Parathyroid adenoma (tissue), 2 donors: ENCODE measurements at regions not wholly inside any gene's neighbourhood (a gene's known extent, or its start where the extent isn't known, plus 50 kb on each side); places are given as distances from the start of the nearest gene placed in this dataset.

ENCODE experiments used
- H2AFZ ChIP-seq: fragments of 300-600 bp; sonication (generic); one replicate; pipeline ENCODE4 v1.7.0; 2017; ENCODE audit warnings: antibody characterized with exemption, mild to moderate bottlenecking
- H3K27ac ChIP-seq: fragments of 300-600 bp; sonication (generic); one replicate; pipeline ENCODE4 v1.7.0; 2017
- H3K27me3 ChIP-seq: fragments of 300-600 bp; sonication (generic); one replicate; pipeline ENCODE4 v1.7.0; 2017; ENCODE audit warnings: low read length; ENCODE audit not compliant: control insufficient read depth, insufficient read depth
- H3K36me3 ChIP-seq: fragments of 300-600 bp; sonication (generic); one replicate; pipeline ENCODE4 v1.7.0; 2017; ENCODE audit warnings: low read length; ENCODE audit not compliant: control insufficient read depth, insufficient read depth
- H3K4me1 ChIP-seq: fragments of 300-600 bp; sonication (generic); one replicate; pipeline ENCODE4 v1.7.0; 2017; ENCODE audit warnings: control low read depth
- H3K4me2 ChIP-seq: fragments of 300-600 bp; sonication (generic); one replicate; pipeline ENCODE4 v1.7.0; 2017; ENCODE audit warnings: low read length
- H3K4me3 ChIP-seq: fragments of 300-600 bp; sonication (generic); one replicate; pipeline ENCODE4 v1.7.0; 2017; ENCODE audit warnings: low read depth, low read length
- H3K79me2 ChIP-seq: fragments of 300-600 bp; sonication (generic); one replicate; pipeline ENCODE4 v1.7.0; 2017; ENCODE audit warnings: control low read depth
- H3K9ac ChIP-seq: fragments of 300-600 bp; sonication (generic); one replicate; pipeline ENCODE4 v1.7.0; 2017; ENCODE audit warnings: mild to moderate bottlenecking
- H3K9me3 ChIP-seq: fragments of 300-600 bp; sonication (generic); one replicate; pipeline ENCODE4 v1.7.0; 2017; ENCODE audit warnings: low read length; ENCODE audit not compliant: control insufficient read depth
- CTCF ChIP-seq: fragments of 300-600 bp; sonication (generic); IDR thresholded peaks from one replicate; pipeline ENCODE4 v1.7.0; 2017; ENCODE audit warnings: antibody characterized with exemption, mild to moderate bottlenecking
- donor health status: primary hyperparathyroidism.

GRCh38 chr9:108727580-108728111 is 128.1 kb downstream of the ACTL7B start:
- Histone ChIP-seq H3K27ac (no peak overlapping the region), H3K9me3 (no peaks in the 10 kb centered on the region), H3K4me3 (no peak overlapping the region), H3K36me3 (no peaks in the 10 kb centered on the region), H3K27me3 (no peaks in the 10 kb centered on the region), H3K4me2 (no peak overlapping the region), H3K4me1 (no peaks in the 10 kb centered on the region), H3K9ac (no peak overlapping the region), H3K79me2 (no peaks in the 10 kb centered on the region), H2AFZ (no peak overlapping the region)
- TF ChIP-seq CTCF = no peak

- no peak for TF ChIP-seq CTCF
- no peak overlapping the region for H3K4me2 ChIP-seq
- H3K9me3 ChIP-seq = no peaks in the 10 kb centered on the region
- H3K36me3 ChIP-seq = no peaks in the 10 kb centered on the region
- no peaks in the 10 kb centered on the region for H3K79me2 ChIP-seq
- no peaks in the 10 kb centered on the region for H3K27me3 ChIP-seq
- no peak overlapping the region for H3K9ac ChIP-seq
- no peak overlapping the region for H3K4me3 ChIP-seq
- no peak overlapping the region for H2AFZ ChIP-seq
- H3K4me1 ChIP-seq = no peaks in the 10 kb centered on the region
- no peak overlapping the region for H3K27ac ChIP-seq
Measured at GRCh38 chr9:108724652-108725051, 131.1 kb downstream of the ACTL7B start.

- H3K9ac ChIP-seq = no peak overlapping the region
- H3K4me2 ChIP-seq = no peak overlapping the region
- no peak overlapping the region for H2AFZ ChIP-seq
- no peak overlapping the region for H3K27ac ChIP-seq
- no peaks in the 10 kb centered on the region for H3K79me2 ChIP-seq
- H3K9me3 ChIP-seq = no peaks in the 10 kb centered on the region
- TF ChIP-seq CTCF = no peak
- H3K4me3 ChIP-seq = no peak overlapping the region
- no peaks in the 10 kb centered on the region for H3K4me1 ChIP-seq
- H3K36me3 ChIP-seq = no peaks in the 10 kb centered on the region
- H3K27me3 ChIP-seq = no peaks in the 10 kb centered on the region
Measured at GRCh38 chr9:108724122-108724521, 131.7 kb downstream of the ACTL7B start.

- Histone ChIP-seq H3K4me3 (no peak overlapping the region), H2AFZ (no peak overlapping the region), H3K27ac (no peak overlapping the region), H3K4me1 (no peaks in the 10 kb centered on the region), H3K9ac (no peak overlapping the region), H3K9me3 (no peaks in the 10 kb centered on the region), H3K27me3 (no peaks in the 10 kb centered on the region), H3K36me3 (no peaks in the 10 kb centered on the region), H3K79me2 (no peaks in the 10 kb centered on the region), H3K4me2 (no peak overlapping the region)
- no peak for TF ChIP-seq CTCF
Measured at GRCh38 chr9:108722396-108722795, 133.4 kb downstream of the ACTL7B start.

- no peaks in the 10 kb centered on the region for H3K4me1 ChIP-seq
- H3K79me2 ChIP-seq = no peaks in the 10 kb centered on the region
- H3K27ac ChIP-seq = no peak overlapping the region
- H3K4me2 ChIP-seq = no peak overlapping the region
- no peaks in the 10 kb centered on the region for H3K36me3 ChIP-seq
- H3K9me3 ChIP-seq = no peaks in the 10 kb centered on the region
- TF ChIP-seq CTCF = no peak
- no peak overlapping the region for H3K9ac ChIP-seq
- no peak overlapping the region for H3K4me3 ChIP-seq
- no peak overlapping the region for H2AFZ ChIP-seq
- H3K27me3 ChIP-seq = no peaks in the 10 kb centered on the region
Measured at GRCh38 chr9:108720191-108720642, 135.6 kb downstream of the ACTL7B start.
